SW480 (cell line): ENCODE measurements at regions not wholly inside any gene's neighbourhood (a gene's known extent, or its start where the extent isn't known, plus 50 kb on each side); places are given as distances from the start of the nearest gene placed in this dataset.
"Not testable (repeated sequence)": the region's sequence is repeated elsewhere in the genome, so short reads cannot be mapped to it uniquely, and the experiment has no call there.

Experiments used
- DNase-seq: peaks from one replicate; pipeline ENCODE4 v3.0.0-alpha.2; 2016; ENCODE audit warnings: low spot score

- DNase-seq = no peak
These were observed 234.9 kb downstream of the TFCP2L1 start for GRCh38 chr2:121049950-121050585.

- no peak for DNase-seq
These were observed 233.7 kb downstream of the TFCP2L1 start for GRCh38 chr2:121051311-121051710.

GRCh38 chr2:121052023-121052422 is 233.0 kb downstream of the TFCP2L1 start:
- no peak for DNase-seq

GRCh38 chr2:121052521-121052920 is 232.5 kb downstream of the TFCP2L1 start:
- no peak for DNase-seq

- no peak for DNase-seq
These were observed 229.9 kb downstream of the TFCP2L1 start for GRCh38 chr2:121055088-121055487.

GRCh38 chr2:121055501-121055900 is 229.5 kb downstream of the TFCP2L1 start:
- no peak for DNase-seq

- no peak for DNase-seq
These were observed 226.0 kb downstream of the TFCP2L1 start for GRCh38 chr2:121058852-121059558.

- DNase-seq = no peak
These were observed 225.1 kb downstream of the TFCP2L1 start for GRCh38 chr2:121059651-121060649.

- no peak for DNase-seq
These were observed 223.4 kb downstream of the TFCP2L1 start for GRCh38 chr2:121061633-121062032.

- DNase-seq = no peak
These were observed 221.5 kb downstream of the TFCP2L1 start for GRCh38 chr2:121063471-121063870.

- DNase-seq = no peak
These were observed 220.8 kb downstream of the TFCP2L1 start for GRCh38 chr2:121064186-121064585.

GRCh38 chr2:121065239-121065638 is 219.8 kb downstream of the TFCP2L1 start:
- DNase-seq = no peak

- DNase-seq = no peak
These were observed 218.5 kb downstream of the TFCP2L1 start for GRCh38 chr2:121066526-121066925.

GRCh38 chr2:121068851-121069250 is 216.2 kb downstream of the TFCP2L1 start:
- DNase-seq = no peak

- DNase-seq = no peak
These were observed 215.5 kb downstream of the TFCP2L1 start for GRCh38 chr2:121069434-121069969.

- DNase-seq = not testable (repeated sequence)
These were observed 214.9 kb downstream of the TFCP2L1 start for GRCh38 chr2:121070061-121070460.

- DNase-seq = peak; percentile 36
These were observed 213.9 kb downstream of the TFCP2L1 start for GRCh38 chr2:121071034-121071504.

GRCh38 chr2:121072784-121073183 is 212.2 kb downstream of the TFCP2L1 start:
- DNase-seq = no peak

GRCh38 chr2:121073320-121074210 is 211.4 kb downstream of the TFCP2L1 start:
- DNase-seq = no peak

GRCh38 chr2:121074293-121074932 is 210.6 kb downstream of the TFCP2L1 start:
- no peak for DNase-seq
